Stomach (tissue), 8 donors: ENCODE measurements at regions not wholly inside any gene's neighbourhood (a gene's known extent, or its start where the extent isn't known, plus 50 kb on each side); places are given as distances from the start of the nearest gene placed in this dataset.

Experiments used
- DNase-seq, 2 donors: peaks; one replicate each; pipeline versions ENCODE4 v3.0.0 to v3.0.0-alpha.2; 2013 to 2019
- H3K27ac ChIP-seq, 5 donors: fragments of 200-600 bp in 4 of 5; sonication (generic) in 4 of 5; one replicate each; pipeline ENCODE4 v1.5.1; 2013 to 2019; ENCODE audit warnings: mild to moderate bottlenecking in 1 of 5, moderate library complexity in 1 of 5
- H3K27me3 ChIP-seq, 3 donors: fragments of 200-600 bp; sonication (generic); one replicate each; pipeline ENCODE4 v1.5.1; 2017 to 2019; ENCODE audit warnings: mixed run types in 1 of 3
- H3K36me3 ChIP-seq, 4 donors: fragments of 200-600 bp; sonication (generic); 1 replicate in 3 of 4; 2 replicates in 1 of 4; pipeline ENCODE4 v1.5.1; 2016 to 2019
- H3K4me1 ChIP-seq, 4 donors: fragments of 200-600 bp; sonication (generic); one replicate each; pipeline ENCODE4 v1.5.1; 2016 to 2019
- H3K4me3 ChIP-seq, 4 donors: fragments of 200-600 bp; sonication (generic) in 3 of 4; one replicate each; pipeline ENCODE4 v1.5.1; 2016 to 2019; ENCODE audit warnings: mild to moderate bottlenecking in 1 of 4
- H3K9me3 ChIP-seq, 4 donors: fragments of 200-600 bp; sonication (generic); one replicate each; pipeline ENCODE4 v1.5.1; 2016 to 2019
- CTCF ChIP-seq, 7 experiments: fragments of 450-650 bp in 4 of 7; fragments of 200-600 bp in 3 of 7; sonication (generic) in 3 of 7; IDR thresholded peaks; one replicate each; pipeline ENCODE4 v1.5.1; 2016 to 2019; ENCODE audit warnings: antibody characterized with exemption in 7 of 7, control low read depth in 2 of 7, mild to moderate bottlenecking in 1 of 7
- EP300 ChIP-seq: sonication (generic); formaldehyde crosslinking; IDR thresholded peaks from one replicate; pipeline ENCODE4 v1.6.1; 2017; ENCODE audit warnings: antibody characterized with exemption
- POLR2A ChIP-seq, 4 donors: fragments of 450-650 bp; IDR thresholded peaks; one replicate each; pipeline ENCODE4 v1.6.1; 2016; ENCODE audit warnings: antibody characterized with exemption in 4 of 4, control low read depth in 2 of 4, mild to moderate bottlenecking in 1 of 4, moderate library complexity in 1 of 4
- POLR2AphosphoS5 ChIP-seq, 3 donors: sonication (generic); formaldehyde crosslinking; IDR thresholded peaks; one replicate each; pipeline ENCODE4 v1.6.1; 2016; ENCODE audit warnings: antibody characterized with exemption in 3 of 3
- WGBS, 5 donors: extraction: QIAGEN DNeasy Blood & Tissue Kit in 3 of 5; methylation state at CpG; one replicate each; pipeline versions ENCODE4 v1.1.5 to v1.1.7; 2013 to 2018; 5-methylcytosine and 5-hydroxymethylcytosine counted together
- intact Hi-C: fragments of 100-400 bp; cut with DNase I; formaldehyde crosslinking; loops from one replicate; pipeline ENCODE4 v1.15.1; 2023; ENCODE audit warnings: low total_unique reads
- donor health status: healthy with polysubstance abuse.
- donor health status: Bipolar disorder and iron deficiency.
- donor health status: healthy.

GRCh38 chr11:119978696-119979095, 159.2 kb downstream of the TRIM29 start:
- no peaks in the 10 kb centered on the region for H3K9me3 ChIP-seq
- no peak for DNase-seq
- H3K4me1 ChIP-seq = no peaks in the 10 kb centered on the region
- peaks cover 0 to 78% (median 4%) of the 10 kb centered on the region in 3 donors for H3K27me3 ChIP-seq
- H3K36me3 ChIP-seq = no peaks in the 10 kb centered on the region
- TF ChIP-seq POLR2AphosphoS5 (IDR thresholded peaks at IDR 0.05) (no peak), EP300 (no peak), CTCF (IDR thresholded peaks at IDR 0.05) (no peak), POLR2A (IDR thresholded peaks at IDR 0.05) (no peak)
- no peak overlapping the region for H3K4me3 ChIP-seq
- 55 to 71% (median 58%) methylated on average over 3 of the region's 3 CpGs for WGBS, 5 donors
- intact Hi-C loops = no loop called here
- no peak overlapping the region for H3K27ac ChIP-seq

GRCh38 chr11:119977881-119978280, 160.0 kb downstream of the TRIM29 start:
- H3K27ac ChIP-seq = no peak overlapping the region
- no peak overlapping the region for H3K4me3 ChIP-seq
- no peak for TF ChIP-seq POLR2AphosphoS5 (IDR thresholded peaks at IDR 0.05)
- TF ChIP-seq CTCF (IDR thresholded peaks at IDR 0.05) = no peak
- TF ChIP-seq POLR2A (IDR thresholded peaks at IDR 0.05) = no peak
- no peak for TF ChIP-seq EP300
- peaks cover 0 to 70% (median 4%) of the 10 kb centered on the region in 3 donors for H3K27me3 ChIP-seq
- WGBS, 5 donors = 69 to 80% (median 72%) methylated on average over 9 to 12 of the region's 12 CpGs
- H3K4me1 ChIP-seq = no peaks in the 10 kb centered on the region
- intact Hi-C loops = no loop called here
- DNase-seq = no peak
- no peaks in the 10 kb centered on the region for H3K36me3 ChIP-seq
- no peaks in the 10 kb centered on the region for H3K9me3 ChIP-seq

GRCh38 chr11:119977561-119977860, 160.4 kb downstream of the TRIM29 start:
- Histone ChIP-seq H3K36me3 (no peaks in the 10 kb centered on the region), H3K9me3 (no peaks in the 10 kb centered on the region), H3K27me3 (peaks cover 0 to 67% (median 4%) of the 10 kb centered on the region in 3 donors), H3K27ac (no peak overlapping the region), H3K4me1 (no peaks in the 10 kb centered on the region), H3K4me3 (no peak overlapping the region)
- intact Hi-C loops = no loop called here
- DNase-seq = no peak
- TF ChIP-seq CTCF (IDR thresholded peaks at IDR 0.05) = no peak
- TF ChIP-seq POLR2AphosphoS5 (IDR thresholded peaks at IDR 0.05) = no peak
- 63 to 88% (median 85%) methylated on average over 3 of the region's 3 CpGs for WGBS, 5 donors

- DNase-seq = no peak
- Histone ChIP-seq H3K27me3 (peaks cover 0 to 66% (median 4%) of the 10 kb centered on the region in 3 donors), H3K4me1 (no peaks in the 10 kb centered on the region), H3K27ac (no peak overlapping the region), H3K4me3 (no peak overlapping the region), H3K36me3 (no peaks in the 10 kb centered on the region), H3K9me3 (no peaks in the 10 kb centered on the region)
- no peak for TF ChIP-seq POLR2A (IDR thresholded peaks at IDR 0.05)
- no peak for TF ChIP-seq EP300
- TF ChIP-seq CTCF (IDR thresholded peaks at IDR 0.05) = no peak
- no peak for TF ChIP-seq POLR2AphosphoS5 (IDR thresholded peaks at IDR 0.05)
- 72 to 82% (median 76%) methylated on average over 13 of the region's 13 CpGs for WGBS, 5 donors
- intact Hi-C loops = no loop called here
Measured at GRCh38 chr11:119976805-119977560, 160.9 kb downstream of the TRIM29 start.
